ENCODE measurements at regions not wholly inside any gene's neighbourhood (a gene's known extent, or its start where the extent isn't known, plus 50 kb on each side); places are given as distances from the start of the nearest gene placed in this dataset.

DNA sequence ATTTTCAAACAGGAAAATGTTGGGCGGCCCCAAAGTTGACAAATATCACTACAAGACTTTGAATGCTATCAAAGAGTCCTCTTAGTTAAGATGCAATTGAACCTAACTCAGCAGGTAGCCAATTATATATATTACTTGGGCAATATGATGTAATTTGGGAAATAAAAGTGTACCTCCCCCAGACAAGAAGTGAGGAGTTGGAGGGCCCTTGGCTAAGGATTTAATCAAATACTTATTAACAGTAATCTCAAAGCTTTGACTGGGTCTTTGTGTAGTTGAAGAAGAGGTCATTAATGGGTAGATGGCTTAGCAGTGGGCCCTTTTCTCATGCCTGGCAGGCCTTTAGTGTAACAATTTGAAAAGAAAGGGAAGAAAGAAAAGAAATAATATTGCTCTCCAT lies 599.0 kb downstream of the CSNK1G3 start:
- no peak for TF ChIP-seq EZH2 (IDR thresholded peaks at IDR 0.05; ENCODE audit: borderline replicate concordance, insufficient read depth, low read depth, low read length, poor library complexity, severe bottlenecking)
- TF ChIP-seq CTCF (IDR thresholded peaks at IDR 0.05) = no peak
